SU-DHL-6 (cell line): ENCODE measurements at regions not wholly inside any gene's neighbourhood (a gene's known extent, or its start where the extent isn't known, plus 50 kb on each side); places are given as distances from the start of the nearest gene placed in this dataset.

ENCODE experiments used
- H2AFZ ChIP-seq: fragments of 200-600 bp; sonication (generic); 2 replicates; pipeline ENCODE4 v1.6.1; 2014; ENCODE audit warnings: low read depth, mild to moderate bottlenecking, moderate library complexity, mixed read lengths, antibody characterized with exemption, low read length; ENCODE audit not compliant: severe bottlenecking
- H3F3A ChIP-seq: fragments of 200-600 bp; shearing (Covaris generic); 2 replicates; pipeline ENCODE4 v1.6.0; 2016; ENCODE audit warnings: antibody characterized with exemption, mild to moderate bottlenecking; ENCODE audit not compliant: insufficient read depth
- H3K27ac ChIP-seq: fragments of 200-600 bp; sonication (generic); 2 replicates; pipeline ENCODE4 v1.5.1; 2016; ENCODE audit warnings: low read depth, mild to moderate bottlenecking, low read length, moderate library complexity, mixed read lengths
- H3K27me3 ChIP-seq: fragments of 200-600 bp; sonication (generic), shearing (Covaris generic); 2 replicates; pipeline ENCODE4 v1.6.0; 2014; ENCODE audit warnings: mild to moderate bottlenecking, low read length
- H3K36me3 ChIP-seq: fragments of 200-600 bp; sonication (generic); 2 replicates; pipeline ENCODE4 v1.6.1; 2014; ENCODE audit warnings: mild to moderate bottlenecking, low read length, mixed read lengths
- H3K4me2 ChIP-seq: fragments of 300-600, 200-600 bp; shearing (Covaris generic), sonication (generic); 2 replicates; pipeline ENCODE4 v1.6.0; 2014; ENCODE audit warnings: low read length, low read depth, mild to moderate bottlenecking; ENCODE audit not compliant: poor library complexity, severe bottlenecking
- H3K4me3 ChIP-seq: fragments of 200-600 bp; sonication (generic); 2 replicates; pipeline ENCODE4 v1.5.1; 2014; ENCODE audit warnings: antibody characterized with exemption, low read length, mild to moderate bottlenecking, mixed read lengths; ENCODE audit not compliant: insufficient read depth, poor library complexity, severe bottlenecking
- H3K79me2 ChIP-seq: fragments of 200-600 bp; sonication (generic); 2 replicates; pipeline ENCODE4 v1.6.1; 2014; ENCODE audit warnings: mild to moderate bottlenecking, low read length, moderate library complexity; ENCODE audit not compliant: insufficient read depth
- H3K9ac ChIP-seq: fragments of 200-600 bp; sonication (generic); 2 replicates; pipeline ENCODE4 v1.7.0; 2014; ENCODE audit warnings: mild to moderate bottlenecking, low read length
- H3K9me2 ChIP-seq: fragments of 200-600 bp; sonication (generic); replicated peaks from 2 replicates; pipeline ENCODE4 v1.6.1; 2014; ENCODE audit warnings: low read length; ENCODE audit not compliant: insufficient read depth
- H3K9me3 ChIP-seq: fragments of 200-600 bp; sonication (generic); 2 replicates; pipeline ENCODE4 v1.6.1; 2014; ENCODE audit warnings: low read length, mixed read lengths; ENCODE audit not compliant: insufficient read depth
- H4K20me1 ChIP-seq: fragments of 200-600 bp; sonication (generic); 2 replicates; pipeline ENCODE4 v1.6.1; 2014; ENCODE audit warnings: low read depth, mild to moderate bottlenecking, antibody characterized with exemption, low read length, moderate library complexity, mixed read lengths
- EZH2phosphoT487 ChIP-seq: fragments of 200-600 bp; sonication (generic), shearing (Covaris generic); conservative IDR thresholded peaks from 2 replicates; pipeline ENCODE4 v1.6.1; 2018; ENCODE audit warnings: mild to moderate bottlenecking, antibody characterized with exemption, low read length, moderate library complexity, mixed read lengths
- TF ChIP-seq, protein P1 (sequence below): fragments of 200-600 bp; sonication (generic); IDR thresholded peaks from one replicate; pipeline ENCODE4 v1.5.1; 2017; ENCODE audit warnings: antibody characterized with exemption, mild to moderate bottlenecking, low read length, moderate library complexity; ENCODE audit not compliant: insufficient read depth, poor library complexity, severe bottlenecking

GRCh38 chr4:123767806-123768205, 371.2 kb downstream of the SPRY1 start:
- Histone ChIP-seq H3K27ac (no peak overlapping the region), H3K4me2 (no peak overlapping the region), H3K9me2 (no peaks in the 10 kb centered on the region), H2AFZ (no peak overlapping the region), H3K36me3 (no peaks in the 10 kb centered on the region), H3K79me2 (no peaks in the 10 kb centered on the region), H3K27me3 (no peaks in the 10 kb centered on the region), H3K9me3 (no peaks in the 10 kb centered on the region), H3F3A (no peaks in the 10 kb centered on the region), H3K4me3 (no peak overlapping the region), H3K9ac (no peak overlapping the region), H4K20me1 (no peaks in the 10 kb centered on the region)
- TF ChIP-seq EZH2phosphoT487 = no peak
- TF ChIP-seq, protein P1, sequence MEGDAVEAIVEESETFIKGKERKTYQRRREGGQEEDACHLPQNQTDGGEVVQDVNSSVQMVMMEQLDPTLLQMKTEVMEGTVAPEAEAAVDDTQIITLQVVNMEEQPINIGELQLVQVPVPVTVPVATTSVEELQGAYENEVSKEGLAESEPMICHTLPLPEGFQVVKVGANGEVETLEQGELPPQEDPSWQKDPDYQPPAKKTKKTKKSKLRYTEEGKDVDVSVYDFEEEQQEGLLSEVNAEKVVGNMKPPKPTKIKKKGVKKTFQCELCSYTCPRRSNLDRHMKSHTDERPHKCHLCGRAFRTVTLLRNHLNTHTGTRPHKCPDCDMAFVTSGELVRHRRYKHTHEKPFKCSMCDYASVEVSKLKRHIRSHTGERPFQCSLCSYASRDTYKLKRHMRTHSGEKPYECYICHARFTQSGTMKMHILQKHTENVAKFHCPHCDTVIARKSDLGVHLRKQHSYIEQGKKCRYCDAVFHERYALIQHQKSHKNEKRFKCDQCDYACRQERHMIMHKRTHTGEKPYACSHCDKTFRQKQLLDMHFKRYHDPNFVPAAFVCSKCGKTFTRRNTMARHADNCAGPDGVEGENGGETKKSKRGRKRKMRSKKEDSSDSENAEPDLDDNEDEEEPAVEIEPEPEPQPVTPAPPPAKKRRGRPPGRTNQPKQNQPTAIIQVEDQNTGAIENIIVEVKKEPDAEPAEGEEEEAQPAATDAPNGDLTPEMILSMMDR = no peak

GRCh38 chr4:123770884-123771283, 374.3 kb downstream of the SPRY1 start:
- no peaks in the 10 kb centered on the region for H3K36me3 ChIP-seq
- no peaks in the 10 kb centered on the region for H3K79me2 ChIP-seq
- H4K20me1 ChIP-seq = no peaks in the 10 kb centered on the region
- H3K9ac ChIP-seq = no peak overlapping the region
- H3K9me3 ChIP-seq = no peaks in the 10 kb centered on the region
- H3K4me2 ChIP-seq = no peak overlapping the region
- H3K4me3 ChIP-seq = no peak overlapping the region
- no peak for TF ChIP-seq EZH2phosphoT487
- TF ChIP-seq, protein P1 = no peak
- H3K9me2 ChIP-seq = no peaks in the 10 kb centered on the region
- no peaks in the 10 kb centered on the region for H3F3A ChIP-seq
- H3K27me3 ChIP-seq = no peaks in the 10 kb centered on the region
- H2AFZ ChIP-seq = no peak overlapping the region
- H3K27ac ChIP-seq = no peak overlapping the region

DNA sequence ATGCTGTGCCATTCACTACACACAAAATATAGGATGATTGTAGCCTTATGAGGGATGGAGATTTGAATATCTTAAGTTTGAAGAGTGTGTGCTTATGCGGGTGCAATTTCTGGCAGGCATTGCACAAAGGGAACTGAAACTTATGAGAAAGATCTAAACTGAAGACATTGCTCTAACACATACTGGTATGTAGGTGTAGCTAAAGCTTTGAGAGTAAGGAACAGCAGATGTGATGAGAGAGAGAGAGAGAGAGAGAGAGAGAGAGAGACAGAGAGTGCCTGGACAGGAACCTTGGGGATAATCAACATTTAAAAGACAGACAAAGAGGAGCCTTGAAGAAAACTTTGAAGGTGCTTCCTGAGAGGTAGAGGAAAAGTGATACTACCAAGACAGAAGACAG, 379.7 kb downstream of the SPRY1 start:
- Histone ChIP-seq H3K4me3 (no peak overlapping the region), H3K27ac (no peak overlapping the region), H3K9ac (no peak overlapping the region), H3K36me3 (no peaks in the 10 kb centered on the region), H3F3A (no peaks in the 10 kb centered on the region), H3K4me2 (no peak overlapping the region), H3K27me3 (no peaks in the 10 kb centered on the region), H3K9me3 (no peaks in the 10 kb centered on the region), H4K20me1 (no peaks in the 10 kb centered on the region), H3K9me2 (no peaks in the 10 kb centered on the region), H2AFZ (no peak overlapping the region), H3K79me2 (no peaks in the 10 kb centered on the region)
- TF ChIP-seq, protein P1 = no peak
- TF ChIP-seq EZH2phosphoT487 = no peak

- no peaks in the 10 kb centered on the region for H3F3A ChIP-seq
- H3K27ac ChIP-seq = no peak overlapping the region
- H3K9me3 ChIP-seq = no peaks in the 10 kb centered on the region
- H3K9ac ChIP-seq = no peak overlapping the region
- H3K9me2 ChIP-seq = no peaks in the 10 kb centered on the region
- H3K36me3 ChIP-seq = no peaks in the 10 kb centered on the region
- no peaks in the 10 kb centered on the region for H3K79me2 ChIP-seq
- H3K4me3 ChIP-seq = no peak overlapping the region
- no peaks in the 10 kb centered on the region for H3K27me3 ChIP-seq
- H4K20me1 ChIP-seq = no peaks in the 10 kb centered on the region
- TF ChIP-seq EZH2phosphoT487 = no peak
- TF ChIP-seq, protein P1 = no peak
- no peak overlapping the region for H3K4me2 ChIP-seq
- no peak overlapping the region for H2AFZ ChIP-seq
Observed at GRCh38 chr4:123777373-123777772, 380.8 kb downstream of the SPRY1 start.
